Suppressor macrophage (primary cell): ENCODE measurements at regions not wholly inside any gene's neighbourhood (a gene's known extent, or its start where the extent isn't known, plus 50 kb on each side); places are given as distances from the start of the nearest gene placed in this dataset.
"Not testable (repeated sequence)": the region's sequence is repeated elsewhere in the genome, so short reads cannot be mapped to it uniquely, and the experiment has no call there.

ENCODE experiments used
- DNase-seq, 4 experiments: peaks; one replicate each; pipeline ENCODE4 v3.0.0-alpha.2; 2020 to 2022

DNA sequence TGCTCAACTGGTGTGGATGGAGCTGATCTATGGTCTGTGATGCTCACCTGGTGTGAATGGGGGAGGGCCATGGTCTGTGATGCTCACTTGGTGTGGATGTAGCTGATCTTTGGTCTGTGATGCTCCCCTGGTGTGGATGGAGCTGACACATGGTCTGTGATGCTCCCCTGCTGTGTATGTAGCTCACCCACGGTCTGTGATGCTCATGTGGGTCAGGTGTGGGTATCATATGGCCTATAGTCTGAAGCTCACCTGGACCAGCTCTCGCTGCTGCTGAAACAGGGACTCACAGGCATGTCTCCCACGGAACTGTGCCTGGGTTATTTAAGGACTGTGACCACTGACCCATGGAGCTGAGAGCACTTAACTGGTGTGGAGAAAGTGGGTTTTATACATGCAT lies 109.7 kb downstream of the CRLF2 start:
- DNase-seq: no peak

DNA sequence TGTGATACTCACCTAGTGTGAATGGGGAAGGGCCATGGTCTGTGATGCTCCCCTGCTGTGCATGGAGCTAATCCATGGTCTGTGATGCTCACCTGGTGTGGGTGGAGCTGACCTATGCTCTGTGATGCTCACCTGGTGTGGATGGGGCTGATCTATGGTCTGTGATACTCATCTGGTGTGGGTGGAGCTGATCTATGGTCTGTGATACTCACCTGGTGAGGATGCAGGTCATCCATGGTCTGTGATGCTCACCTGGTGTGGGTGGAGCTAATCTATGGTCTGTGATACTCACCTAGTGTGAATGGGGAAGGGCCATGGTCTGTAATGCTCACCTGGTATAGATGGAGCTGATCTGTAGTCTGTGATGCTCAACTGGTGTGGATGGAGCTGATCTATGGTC lies 110.2 kb downstream of the CRLF2 start:
- DNase-seq: not testable (repeated sequence)

DNA sequence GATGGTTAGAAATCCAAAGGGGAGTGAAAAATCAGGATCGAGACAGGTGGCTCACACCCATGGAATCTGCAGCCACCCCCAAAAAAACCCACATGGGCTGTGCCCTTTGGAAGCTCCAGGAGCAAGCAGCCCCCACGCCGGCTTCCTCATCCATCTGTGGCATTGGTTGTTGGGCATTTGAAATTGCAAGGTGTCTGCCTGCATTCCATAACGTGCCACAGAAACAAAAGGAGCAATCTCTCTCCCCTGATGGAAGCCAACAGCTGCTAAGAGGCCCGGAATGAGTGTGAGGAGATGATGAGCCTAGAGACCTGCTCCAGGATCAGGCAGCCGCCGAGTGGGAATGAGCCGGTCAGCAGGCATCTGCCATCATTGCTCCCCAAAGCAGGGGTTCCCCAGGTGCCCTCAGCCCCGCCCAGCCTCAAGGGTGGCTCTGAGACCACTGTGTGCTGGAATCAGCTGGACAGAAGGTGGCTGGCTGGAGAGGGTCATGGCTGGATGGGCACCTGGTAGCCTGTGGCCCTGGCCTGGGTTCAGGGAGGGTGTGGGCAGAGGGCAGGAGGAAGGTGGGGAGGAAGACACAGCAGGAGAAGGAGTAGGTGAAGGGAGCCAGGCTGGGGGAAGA lies 113.2 kb downstream of the CRLF2 start:
- no peak for DNase-seq

DNA sequence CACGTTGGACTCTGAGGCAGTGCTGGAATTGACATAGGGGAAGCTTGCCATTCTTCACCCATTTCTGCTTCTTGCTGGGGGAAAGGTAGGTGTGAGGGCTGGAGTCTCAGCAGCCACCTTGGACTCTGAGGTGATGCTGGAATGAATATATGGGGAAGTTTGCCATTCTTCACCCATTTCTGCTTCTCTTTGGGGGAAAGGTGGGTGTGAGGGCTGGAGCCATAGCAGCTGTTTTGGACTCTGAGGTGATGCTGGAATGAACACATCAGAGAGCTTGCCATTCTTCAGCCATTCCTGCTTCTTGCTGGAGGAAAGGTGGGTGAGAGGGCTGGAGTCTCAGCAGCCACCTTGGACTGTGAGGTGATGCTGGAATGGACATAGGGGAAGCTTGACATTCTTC lies 115.1 kb downstream of the CRLF2 start:
- no peak for DNase-seq

DNA sequence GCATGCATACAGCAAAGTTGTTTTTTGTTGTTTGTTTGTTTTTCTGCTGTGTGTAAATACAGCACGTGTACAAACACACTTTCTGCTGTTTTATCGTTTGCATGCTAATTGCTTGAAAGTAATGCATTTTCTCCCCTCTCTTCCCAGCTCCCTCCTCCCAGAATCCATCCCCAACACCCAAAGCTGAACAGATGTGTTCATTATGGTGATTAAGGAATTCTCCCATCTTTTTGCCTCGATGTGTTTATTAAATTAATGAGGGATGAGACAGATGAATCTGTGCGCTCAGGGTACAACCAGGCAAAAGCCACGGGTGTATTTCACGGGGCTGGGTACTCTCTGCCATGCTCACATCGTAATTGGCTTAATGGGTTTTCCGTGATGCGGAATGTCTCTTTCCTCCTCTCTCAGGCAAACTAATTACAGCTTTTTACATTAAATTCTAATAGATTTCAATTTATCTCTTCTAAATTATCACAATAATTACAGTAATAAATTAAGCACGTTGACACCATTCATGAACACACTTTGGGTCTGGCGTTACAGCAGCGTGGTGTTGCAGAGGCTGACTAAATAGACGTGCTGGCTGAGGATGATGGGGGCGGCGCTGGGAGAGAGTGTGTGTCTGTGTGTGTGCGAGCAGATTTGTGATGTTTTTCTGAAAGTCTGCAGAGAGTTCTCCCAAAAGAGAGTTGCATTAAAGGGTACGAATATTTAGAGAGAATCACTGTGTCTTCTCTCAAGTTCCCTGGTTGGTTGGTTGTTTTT lies 117.7 kb downstream of the CRLF2 start:
- no peak for DNase-seq

DNA sequence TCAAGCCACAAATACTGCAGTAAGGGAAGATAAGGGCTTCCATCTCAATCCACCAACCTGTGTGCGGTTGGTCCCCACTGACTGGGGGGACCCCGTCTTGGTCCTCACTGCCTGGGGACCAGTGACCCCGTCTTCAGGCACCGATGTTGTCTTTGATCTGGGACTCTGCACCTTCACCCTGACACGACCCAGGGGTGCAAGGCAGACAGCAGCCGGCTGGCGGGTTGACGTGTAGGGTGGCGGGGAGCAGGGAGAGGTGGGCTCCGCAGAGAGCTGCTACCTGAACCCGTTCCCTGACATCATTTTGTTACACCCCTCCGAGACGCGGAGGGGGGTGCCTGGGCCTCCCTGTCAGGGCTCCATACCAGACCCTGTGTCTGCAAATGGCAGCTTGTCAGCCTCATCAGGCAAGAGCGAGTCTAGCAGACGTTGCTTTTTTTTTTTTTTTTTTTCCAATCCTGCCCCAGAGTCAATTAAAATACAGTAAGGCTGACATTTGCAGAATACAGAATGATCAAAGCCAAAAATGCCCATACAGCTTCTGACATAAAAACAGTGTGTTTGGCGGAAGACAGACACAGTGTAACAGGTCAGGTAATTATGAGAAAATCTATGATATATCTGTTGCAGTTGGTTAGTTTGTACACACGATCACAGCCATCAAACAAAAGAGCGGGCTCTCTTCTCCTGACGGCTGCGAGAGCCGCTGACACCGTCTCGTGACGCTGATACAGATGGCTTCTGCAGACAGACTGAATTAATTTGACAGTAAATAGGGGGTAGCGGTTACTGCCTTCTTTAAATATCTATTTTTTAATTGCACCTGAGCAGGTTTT lies 118.6 kb downstream of the CRLF2 start:
- no peak for DNase-seq

DNA sequence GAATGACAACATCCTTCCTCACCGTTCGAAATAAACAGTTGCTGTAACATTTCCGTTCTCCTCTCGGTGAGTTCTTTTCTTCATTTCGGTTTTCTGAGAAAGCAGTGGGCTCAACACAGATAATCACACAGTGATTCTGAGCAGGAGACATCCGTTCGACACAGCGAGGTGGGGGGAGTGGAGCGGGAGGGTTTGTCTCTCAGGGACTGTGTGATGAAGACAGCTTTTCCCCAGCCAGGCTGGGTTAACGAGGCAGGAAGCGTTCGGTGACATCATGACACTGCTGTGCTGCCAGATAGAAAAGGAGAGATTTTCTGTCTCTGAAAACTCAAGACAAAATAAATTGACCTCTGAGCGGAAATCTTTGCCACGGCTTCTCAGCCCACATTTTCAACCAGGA lies 119.3 kb downstream of the CRLF2 start:
- no peak for DNase-seq

DNA sequence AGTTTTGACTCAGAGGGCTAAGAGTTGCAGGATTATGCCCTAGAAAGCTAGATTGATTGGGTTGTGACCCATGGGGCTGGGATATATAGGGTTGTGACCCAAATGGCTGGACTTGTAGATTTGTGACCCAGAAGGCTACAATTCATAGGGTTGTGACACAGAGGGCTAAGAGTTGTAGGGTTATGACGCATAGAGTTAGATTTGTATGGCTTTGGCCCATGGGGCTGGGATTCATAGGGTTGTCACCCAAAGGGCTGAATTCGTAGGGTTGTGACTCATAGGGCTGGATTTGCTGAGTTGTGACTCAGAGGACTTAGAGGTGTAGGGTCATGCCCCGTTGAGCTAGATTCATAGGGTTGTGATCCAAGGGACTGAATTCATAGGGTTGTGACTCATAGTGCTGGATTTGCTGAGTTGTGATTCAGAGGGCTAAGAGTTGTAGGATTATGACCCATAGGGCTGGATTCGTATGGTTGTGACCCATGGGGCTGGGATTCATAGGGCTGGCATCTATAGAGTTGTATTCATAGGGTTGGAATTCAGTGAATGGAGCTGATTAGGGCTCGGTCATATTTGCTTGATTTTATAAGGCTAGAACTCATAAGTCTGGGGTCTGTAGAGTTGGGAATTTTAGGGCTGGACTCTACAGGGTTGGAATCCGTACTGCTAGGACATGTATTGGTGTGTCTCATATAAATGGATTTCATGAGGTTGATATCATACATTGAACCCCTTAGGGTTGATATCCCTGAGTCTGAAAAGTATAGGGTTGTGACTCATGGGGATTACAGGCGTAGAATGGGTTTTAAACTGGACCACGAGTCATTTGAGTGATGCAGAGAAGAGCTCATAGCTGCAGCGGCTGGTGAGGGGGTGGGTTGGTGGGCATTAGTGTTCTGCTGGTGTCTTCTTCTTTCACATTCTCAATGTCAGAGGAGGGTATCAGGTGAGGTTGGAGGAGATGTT lies 125.7 kb downstream of the CRLF2 start:
- DNase-seq: peak in 2 of 4 experiments; percentile 4 to 25

DNA sequence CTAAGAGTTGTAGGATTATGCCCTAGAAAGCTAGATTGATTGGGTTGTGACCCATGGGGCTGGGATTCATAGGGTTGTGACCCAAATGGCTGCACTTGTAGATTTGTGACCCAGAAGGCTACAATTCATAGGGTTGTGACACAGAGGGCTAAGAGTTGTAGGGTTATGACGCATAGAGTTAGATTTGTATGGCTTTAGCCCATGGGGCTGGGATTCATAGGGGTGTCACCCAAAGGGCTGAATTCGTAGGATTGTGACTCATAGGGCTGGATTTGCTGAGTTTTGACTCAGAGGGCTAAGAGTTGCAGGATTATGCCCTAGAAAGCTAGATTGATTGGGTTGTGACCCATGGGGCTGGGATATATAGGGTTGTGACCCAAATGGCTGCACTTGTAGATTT lies 126.6 kb downstream of the CRLF2 start:
- DNase-seq: not testable (repeated sequence)

DNA sequence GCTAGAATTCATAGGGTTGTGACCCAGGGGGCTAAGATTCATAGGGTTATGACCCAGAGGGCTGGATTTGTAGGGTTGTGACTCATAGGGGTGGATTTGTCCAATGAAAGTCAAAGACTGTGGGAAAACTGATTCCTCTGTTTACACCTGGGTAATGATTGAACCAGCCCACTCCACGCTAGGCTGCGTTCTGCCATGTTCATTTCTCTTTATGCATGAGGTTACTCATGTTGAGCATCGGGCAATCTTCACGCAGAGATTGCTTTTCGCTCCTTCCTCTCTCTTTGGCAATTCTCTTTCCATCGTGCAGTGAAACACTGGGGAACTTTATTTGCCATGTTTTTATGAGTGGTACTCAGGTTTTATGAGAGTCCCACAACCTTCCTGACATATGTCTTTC lies 127.8 kb downstream of the CRLF2 start:
- DNase-seq: no peak

DNA sequence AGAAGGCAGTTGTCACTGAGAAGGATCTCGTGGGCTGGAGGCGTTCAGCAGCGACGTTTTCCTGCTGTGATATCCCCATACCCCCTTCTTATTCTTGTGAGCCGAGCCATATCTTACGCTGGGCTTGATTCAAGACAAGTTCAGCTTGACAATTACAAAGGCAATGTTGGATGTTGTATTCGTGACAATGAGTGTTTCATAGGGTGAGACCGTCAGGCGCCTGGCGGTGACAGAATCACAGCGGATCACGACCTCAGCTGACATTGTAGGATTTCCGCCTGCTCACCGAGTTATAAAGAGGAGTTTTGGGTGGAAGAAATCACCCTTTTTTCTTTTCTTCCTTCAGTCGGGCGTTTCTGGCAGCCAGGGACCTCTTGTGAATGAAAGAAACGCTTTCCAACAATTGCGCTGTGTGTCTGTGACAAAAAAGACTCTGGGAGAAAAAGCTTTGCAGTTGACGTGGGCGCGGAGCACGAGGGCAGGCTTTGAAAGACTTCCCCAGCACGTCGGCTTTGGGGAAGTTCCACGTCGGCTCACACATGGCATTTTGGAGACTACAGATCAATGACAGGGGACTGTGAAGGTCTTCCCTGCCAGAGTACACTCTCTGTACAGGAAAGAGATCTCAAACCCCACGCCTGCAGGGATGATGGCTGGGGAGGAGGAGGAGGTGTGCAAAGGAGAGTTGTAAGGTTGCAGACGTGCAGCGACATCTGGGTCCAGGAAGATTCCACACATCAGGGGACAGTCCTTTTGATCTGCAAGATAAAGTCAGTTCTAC lies 135.4 kb downstream of the CRLF2 start:
- DNase-seq: peak; percentile 47 to 77 (median 65)

DNA sequence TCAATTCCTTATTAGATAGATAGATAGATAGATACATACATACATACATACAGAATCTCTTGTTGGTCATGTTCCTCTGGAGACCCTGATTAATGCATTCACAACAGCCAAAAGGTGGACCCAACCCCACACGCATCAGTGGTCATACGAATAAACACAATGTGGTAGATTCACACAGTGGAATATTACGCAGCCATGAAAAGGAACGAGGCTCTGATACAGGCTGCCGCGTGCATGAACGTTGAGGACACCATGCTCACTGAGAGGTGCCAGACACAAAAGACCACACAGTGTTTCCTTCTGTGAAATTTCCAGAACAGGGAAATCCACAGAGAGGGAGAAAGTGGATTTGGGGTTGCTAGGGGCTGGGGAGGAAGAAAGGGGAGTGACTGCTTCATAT lies 136.7 kb downstream of the CRLF2 start:
- DNase-seq: no peak

DNA sequence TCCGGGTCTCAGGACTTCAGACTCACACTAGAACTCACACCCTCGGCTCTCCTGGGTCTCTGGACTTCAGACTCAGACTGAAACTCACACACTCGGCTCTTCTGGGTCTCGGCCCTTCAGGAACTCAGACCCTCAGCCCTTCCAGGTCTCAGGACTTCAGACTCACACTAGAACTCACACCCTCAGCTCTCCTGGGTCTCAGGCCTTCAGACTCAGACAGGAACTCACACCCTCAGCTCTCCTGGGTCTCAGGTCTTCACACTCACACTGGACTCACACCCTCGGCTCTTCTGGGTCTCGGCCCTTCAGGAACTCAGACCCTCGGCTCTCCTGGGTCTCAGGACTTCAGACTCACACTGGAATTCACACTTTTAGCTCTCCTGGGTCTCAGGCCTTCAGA lies 137.3 kb downstream of the CRLF2 start:
- DNase-seq: no peak

DNA sequence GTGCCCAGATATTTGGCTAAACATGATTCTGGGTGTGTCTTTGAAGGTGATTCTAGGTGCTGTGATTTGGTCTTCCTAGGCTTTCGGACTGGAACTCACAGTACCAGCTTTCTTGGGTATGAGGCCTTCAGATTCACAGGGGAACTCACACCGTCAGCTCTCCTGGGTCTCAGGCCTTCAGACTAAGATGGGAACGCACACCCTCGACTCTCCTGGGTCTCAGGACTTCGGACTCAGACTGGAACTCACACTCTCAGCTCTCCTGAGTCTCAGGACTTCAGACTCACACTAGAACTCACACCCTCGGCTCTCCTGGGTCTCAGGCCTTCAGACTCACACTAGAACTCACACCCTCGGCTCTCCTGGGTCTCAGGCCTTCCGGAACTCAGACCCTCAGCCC lies 137.7 kb downstream of the CRLF2 start:
- no peak for DNase-seq

DNA sequence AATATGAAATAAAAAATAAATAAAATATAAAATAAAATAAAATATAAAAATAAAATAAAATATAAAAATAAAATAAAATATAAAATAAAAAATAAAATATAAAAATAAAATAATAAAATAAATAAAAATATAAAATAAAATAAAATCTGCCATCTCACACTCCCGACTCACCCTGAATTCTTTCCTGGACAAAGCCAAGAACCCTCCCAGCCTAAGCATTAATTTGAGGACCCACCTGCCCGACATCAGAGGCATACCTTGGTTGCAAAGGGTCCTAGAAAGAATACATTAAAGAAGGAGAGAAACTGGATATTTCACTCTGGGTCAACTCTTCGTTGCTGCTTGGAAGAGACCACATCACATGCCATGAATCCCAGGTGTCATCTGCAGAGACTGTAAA lies 138.3 kb downstream of the CRLF2 start:
- no peak for DNase-seq

DNA sequence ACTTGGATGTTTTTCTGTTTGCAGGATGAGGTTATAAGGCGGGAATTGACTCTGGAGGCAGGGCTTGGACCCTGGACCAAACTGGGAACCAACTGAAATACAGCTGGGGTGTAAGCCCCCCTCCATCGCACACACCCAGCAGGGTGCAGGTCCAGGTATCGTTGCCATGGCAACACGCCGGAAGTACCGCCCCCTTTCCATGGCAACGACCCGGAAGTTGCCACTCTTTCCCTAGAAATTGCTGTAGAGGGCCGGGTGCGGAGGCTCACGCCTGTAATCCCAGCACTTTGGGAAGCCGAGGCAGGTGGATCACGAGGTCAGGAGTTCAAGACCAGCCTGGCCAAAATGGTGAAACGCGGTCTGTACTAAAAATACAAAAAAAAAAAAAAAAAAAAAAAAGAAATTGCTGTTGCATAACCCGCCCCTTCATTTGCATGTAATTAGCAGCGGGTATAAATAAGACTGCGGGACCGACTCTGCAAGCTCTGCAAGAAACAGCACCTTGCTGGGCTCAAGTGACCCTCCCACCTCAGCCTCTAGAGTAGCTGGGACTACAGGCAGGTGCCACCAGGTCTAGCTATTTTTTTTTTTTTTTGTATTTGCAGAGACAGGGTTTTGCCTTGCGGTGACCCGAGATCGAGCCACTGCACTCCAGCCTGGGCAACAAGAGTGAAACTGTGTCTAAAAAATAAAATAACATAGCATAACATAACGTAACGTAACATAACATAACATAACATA lies 139.6 kb downstream of the CRLF2 start:
- DNase-seq: no peak

DNA sequence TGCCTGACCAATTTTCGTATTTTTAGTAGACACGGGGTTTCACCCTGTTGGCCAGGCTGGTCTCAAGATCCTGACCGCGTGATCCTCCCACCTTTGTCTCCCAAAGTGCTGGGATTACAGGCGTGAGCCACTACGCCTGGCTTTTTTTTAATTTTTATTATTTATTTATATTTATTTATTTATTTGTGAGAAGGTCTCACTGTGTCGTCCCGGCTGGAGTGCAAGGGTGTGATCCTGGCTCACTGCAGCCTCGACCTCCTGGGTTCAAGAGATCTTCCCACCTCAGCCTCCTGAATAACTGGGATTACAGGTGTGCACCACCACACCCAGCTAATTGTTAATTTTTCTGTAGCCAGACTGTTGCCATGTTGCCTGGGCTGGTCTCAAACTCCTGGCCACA lies 141.1 kb downstream of the CRLF2 start:
- DNase-seq: no peak

DNA sequence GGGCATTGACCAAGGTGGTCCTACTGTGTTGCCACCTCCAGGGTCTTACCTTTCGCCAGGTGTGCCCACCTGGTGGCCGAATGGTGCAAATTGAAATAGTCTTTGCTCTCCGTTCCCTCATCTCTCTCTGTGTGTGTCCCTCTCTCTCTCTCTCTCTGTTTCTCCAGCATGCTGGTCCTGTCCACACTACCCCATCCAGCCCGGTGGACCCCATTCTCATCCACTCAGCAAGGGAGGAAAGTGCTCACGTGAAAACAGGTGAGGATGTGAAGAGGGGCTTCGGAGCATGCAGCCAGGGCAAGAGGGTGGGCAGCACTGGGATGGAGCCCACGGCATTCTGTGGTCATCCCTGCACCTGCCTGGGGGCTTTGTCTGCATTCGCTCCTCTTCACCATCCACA lies 150.1 kb downstream of the CRLF2 start:
- DNase-seq: no peak

DNA sequence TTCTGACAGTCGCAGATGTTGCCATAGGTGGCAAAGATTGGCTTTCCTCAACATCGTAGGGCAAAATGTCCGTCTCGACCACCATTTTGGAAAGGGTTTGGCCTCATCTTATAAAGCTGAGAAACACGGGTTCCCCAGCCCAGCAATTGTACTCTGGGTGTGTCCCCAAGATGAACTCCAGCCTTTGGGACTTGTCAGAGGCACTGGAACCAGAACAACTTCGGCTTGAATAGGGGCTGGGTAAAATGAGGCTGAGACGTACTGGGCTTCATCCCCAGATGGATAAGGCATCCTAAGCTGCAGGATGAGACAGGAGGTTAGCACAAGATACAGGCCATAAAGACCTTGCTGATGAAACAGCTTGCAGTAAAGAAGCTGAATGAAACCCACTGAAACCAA lies 151.9 kb downstream of the CRLF2 start:
- DNase-seq: no peak

DNA sequence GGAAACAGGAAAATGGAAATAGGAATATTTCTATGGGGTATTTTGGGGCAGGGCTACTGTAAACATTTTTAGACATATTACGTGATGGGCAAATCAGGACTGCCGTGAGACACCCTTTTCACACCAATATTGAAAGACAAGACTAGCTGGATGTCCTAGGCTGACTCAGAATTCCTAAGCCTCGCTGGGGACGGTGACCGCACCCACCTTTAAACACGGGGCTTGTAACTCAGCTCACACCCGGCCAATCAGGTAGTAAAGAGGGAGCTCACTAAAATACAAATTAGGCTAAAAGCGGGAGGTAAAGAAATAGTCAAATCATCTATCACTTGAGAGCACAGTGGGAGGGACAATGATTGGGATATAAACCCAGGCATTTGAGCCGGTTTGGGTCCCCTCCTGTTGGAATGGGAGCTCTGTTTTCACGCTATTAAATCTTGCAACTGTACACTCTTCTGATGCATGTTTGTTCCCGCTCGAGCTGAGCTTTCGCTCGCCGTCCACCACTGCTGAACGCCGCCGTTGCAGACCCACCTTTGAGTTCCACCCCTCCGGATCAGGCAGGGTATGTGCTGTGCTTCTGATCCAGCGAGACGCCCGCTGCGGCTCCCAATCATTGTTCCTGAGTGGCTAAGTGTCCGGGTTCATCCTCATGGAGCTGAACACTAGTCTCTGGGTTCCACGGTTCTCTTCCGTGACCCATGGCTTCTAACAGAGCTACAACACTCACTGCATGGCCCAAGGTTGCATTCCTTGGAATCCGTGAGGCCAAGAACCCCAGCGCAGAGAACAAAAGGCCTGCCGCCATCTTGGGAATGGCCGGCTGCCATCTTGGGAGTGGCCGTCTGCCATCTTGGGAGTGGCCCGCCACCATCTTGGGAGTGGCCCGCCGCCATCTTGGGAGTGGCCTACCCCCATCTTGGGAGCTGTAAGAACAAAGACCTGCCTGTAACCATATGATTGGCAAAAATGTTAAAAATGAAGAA lies 152.6 kb downstream of the CRLF2 start:
- DNase-seq: no peak
